GM19351 (cell line): ENCODE measurements at regions not wholly inside any gene's neighbourhood (a gene's known extent, or its start where the extent isn't known, plus 50 kb on each side); places are given as distances from the start of the nearest gene placed in this dataset.
A peak's percentile ranks its signal among the peaks of the same experiment; 100 is the strongest.

Experiments used
- ATAC-seq: cut with Tn5 transposase; IDR thresholded peaks from one replicate; pipeline ENCODE4 v1.9.1; 2021; ENCODE audit warnings: mild to moderate bottlenecking, moderate library complexity; ENCODE audit not compliant: unreplicated experiment

DNA sequence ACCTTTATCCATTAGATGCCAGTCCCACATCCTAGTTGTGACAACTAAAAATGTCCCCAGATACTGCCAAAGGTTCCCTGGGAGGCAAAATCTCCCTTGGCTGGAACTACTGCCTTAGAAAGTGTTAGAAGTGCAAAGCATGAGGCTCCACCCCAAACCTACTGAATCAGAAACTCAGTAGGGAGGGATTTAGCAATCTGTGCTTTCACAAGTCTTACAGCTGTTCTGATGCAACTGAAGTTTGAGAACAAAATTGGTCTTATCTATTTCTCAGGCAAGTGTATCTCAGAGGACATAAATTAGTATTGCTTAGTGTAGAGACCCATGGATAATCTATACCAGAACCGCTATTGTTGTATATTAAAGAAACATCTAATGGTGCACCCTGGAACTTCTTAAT is 70.2 kb downstream of the CLDN1 start:
- ATAC-seq = no peak

DNA sequence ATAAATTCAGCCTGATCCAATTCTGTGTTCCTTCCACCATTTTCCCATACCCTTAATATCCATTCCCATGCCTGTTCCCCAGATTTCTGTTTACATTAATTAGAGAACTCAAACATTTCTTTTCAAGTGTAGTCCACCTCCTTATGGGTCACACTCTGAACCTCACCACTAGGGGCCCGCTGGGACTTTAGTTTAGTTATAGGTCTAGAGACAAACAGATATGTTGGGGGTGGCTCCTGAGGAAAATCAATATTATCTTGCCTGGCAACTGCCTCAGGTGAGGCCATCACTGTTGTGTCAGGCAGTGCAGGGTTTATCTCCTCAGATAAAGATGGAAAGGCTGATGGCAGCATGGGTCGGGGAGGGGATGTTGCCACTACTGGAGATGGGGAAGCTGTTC is 72.8 kb downstream of the CLDN1 start:
- ATAC-seq = no peak

DNA sequence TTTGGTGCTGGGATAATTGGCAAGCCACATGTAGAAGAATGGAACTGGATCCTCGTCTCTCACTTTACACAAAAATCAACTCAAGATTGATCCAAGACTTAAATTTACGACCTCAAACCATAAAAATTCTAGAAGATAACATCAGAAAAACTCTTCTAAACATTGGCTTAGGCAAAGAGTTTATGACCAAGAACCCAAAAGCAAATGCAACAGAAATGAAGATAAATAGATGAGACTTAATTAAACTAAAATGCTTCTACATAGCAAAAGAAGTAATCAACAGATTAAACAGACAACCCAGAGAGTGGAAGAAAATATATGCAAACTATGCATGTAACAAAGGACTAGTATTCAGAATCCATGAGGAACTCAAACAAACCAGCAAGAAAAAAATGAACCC is 80.1 kb downstream of the CLDN1 start:
- no peak for ATAC-seq

DNA sequence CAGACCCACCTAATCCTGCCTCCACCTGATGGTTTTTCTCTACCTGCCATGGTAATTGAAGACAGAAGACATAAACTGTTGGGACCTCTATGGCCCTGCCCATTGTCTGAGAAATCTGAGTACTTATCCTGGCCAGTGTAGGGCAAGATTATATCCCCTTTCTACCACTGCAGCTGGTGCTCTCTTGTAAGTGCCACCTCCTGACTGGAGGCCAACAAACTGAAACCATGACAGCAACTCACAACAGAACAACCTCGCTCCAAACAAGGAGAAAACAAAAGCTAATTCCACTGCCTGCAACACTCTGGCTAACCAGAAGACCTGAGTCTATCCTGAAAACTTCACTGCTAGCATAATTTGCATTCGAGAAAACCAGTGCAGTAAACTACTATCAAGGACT is 82.9 kb downstream of the CLDN1 start:
- no peak for ATAC-seq

DNA sequence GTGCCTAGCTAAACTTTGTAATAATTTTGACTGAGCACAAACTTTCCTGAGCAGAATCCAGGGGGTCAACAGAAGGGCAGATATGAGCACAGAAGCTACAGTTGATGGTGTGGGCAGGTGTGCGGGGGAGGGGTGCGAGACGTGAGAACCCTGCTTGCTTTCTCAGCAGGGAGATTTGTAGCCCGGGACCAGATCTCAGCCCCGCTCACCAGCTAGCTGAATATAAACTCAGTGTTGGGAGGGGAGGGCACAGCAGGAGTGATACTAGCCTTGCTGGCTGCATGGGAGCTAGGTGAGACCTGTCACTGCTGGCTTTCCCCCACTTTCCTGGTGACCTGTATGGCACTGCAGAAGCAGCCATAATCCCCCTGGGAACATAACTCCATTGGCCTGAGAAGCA is 83.4 kb downstream of the CLDN1 start:
- no peak for ATAC-seq

DNA sequence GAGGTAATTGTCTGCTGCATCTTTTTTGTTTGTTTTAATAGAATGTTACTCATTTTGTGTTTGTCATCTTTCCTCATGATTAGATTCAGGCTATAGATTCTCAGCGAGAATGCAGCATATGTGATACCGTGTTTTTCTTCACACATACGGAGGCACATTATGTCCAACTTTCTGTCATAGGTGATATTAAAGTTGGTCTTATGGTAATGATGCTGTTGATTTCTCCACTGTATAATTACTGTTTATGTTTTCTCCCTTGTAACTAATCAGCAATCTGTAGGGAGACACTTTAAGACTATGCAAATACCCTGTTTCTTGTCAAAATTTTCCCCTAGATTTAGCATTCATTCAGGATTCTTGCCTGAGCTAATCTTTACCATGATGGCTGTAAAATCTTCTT is 87.6 kb downstream of the CLDN1 start:
- ATAC-seq = no peak

DNA sequence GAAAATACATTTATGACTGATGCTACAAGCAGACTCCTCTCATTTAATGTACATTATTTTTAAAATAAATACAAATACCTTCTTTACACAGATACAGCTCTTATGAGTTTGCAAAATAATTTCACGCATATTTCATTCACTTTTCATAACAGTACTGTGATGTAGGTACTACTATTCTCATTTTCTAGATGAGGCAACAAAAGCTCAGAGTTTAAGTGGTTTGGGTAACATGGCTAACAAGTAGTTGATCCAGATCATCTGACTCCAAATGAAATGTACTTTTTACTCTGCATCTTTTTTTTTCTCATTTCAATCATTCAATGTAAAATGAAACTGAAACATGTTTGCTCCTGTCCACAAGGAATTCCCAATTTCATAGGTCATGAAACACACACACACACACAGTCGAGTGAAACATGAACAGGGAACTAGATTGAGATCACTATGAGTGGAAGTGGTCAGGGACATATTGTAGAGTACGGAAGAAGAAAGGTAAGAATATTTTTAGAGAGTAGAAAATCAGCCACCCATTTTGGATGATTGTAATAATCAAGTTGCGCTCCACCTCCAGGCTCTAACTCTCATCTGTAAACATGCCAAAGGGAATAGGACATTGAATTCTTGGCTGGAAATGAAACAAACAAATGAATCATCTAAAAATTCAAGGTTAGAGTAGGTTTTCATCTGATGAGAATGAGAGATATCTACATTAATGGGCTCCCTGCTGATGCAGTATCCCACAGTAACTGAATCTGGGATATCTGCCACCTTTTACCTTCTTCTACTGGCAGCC is 92.4 kb downstream of the CLDN1 start:
- ATAC-seq = peak; percentile 52

DNA sequence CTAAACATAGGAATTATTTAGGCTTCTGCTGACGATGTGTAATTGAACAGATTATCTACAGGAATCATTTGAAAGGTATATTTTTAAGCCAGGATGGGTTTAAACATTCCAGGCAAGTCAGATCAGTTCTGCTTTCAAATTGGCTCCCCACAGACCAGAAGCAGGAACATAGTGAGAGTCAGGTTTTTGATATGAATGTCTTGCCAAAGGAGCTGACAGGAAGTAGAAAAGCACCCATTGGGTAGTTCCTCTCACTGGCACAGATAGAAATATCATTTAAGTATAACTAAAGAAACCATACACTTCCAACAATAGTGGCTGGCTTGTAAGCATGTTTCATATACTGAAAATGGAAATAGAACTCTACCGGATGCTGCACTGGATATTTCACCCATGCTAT is 95.2 kb downstream of the CLDN1 start:
- no peak for ATAC-seq

DNA sequence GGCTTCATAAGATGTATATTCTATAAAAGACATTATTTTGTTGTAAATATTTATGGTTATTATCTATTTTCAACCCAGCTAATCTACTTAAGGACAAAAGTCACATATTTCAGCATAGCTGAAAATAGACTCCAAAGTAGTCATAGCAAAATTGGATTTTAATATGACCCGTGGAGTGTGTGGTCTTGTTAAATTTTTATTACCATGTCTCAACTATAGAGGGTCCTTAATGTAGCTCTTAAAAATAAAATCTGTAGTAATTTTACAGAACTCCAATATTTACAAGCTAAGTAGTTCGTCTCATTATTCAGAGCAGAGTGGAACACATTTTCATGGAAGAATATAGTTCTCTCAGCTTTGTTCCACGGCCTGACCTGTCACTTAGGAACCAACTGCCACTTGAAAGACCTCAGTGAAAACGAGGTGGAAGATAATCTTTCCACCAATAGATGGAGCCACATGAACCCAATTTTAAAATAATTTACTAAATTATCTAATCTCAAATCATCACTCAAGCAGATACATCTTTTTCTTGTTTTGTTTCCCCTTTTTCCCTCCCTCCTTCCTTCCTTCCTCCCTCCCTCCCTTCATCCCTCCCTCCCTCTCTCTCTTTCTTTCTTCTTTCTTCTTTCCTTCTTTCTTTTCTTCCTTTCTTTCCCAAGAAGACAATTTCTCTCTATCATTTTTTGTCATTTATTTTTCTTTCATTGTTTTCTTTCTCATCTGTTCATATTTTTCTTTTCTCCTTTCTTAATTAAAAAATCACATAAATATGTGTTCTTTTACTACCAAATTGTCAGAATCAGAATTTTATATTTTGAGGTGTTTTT is 97.2 kb downstream of the CLDN1 start:
- peak; percentile 47 for ATAC-seq

DNA sequence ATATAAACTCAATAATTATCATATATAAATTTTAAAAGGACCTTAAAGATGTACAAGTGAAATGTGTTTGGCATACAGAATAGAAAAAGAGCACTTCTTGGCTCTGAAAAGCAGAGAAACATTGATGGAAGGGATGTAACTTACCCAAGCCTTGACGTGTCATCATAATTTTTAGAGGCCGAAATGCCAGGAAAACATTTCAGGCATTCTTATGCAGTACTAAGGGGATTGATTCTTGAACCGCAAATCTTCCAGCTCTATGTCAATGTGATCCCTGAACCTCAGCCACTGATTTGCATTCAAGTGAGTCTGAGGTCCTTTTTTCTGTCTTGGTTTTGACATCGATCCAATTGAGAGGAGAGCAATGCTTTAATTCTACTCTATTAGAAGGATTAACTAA is 97.8 kb downstream of the CLDN1 start:
- ATAC-seq = no peak

DNA sequence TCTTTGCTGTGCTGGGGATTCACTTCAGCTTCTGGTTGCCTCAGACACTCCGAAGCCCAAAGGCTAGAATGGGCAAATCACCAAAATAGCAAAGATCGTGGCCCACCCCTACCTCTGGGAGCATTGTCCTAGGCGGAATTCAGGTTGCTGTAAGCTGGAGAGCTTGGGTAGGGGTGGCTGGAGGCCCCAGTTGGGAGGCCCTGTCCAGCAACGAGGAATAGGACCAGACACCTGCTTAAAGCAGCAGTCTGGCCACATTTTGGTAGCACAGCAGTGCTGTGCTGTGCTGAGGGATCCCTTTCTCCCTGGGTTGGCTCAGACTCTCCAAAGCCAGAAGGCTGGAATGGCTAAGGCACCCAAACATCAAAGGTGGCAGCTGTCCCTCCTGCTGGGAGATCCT is 99.3 kb downstream of the CLDN1 start:
- no peak for ATAC-seq

DNA sequence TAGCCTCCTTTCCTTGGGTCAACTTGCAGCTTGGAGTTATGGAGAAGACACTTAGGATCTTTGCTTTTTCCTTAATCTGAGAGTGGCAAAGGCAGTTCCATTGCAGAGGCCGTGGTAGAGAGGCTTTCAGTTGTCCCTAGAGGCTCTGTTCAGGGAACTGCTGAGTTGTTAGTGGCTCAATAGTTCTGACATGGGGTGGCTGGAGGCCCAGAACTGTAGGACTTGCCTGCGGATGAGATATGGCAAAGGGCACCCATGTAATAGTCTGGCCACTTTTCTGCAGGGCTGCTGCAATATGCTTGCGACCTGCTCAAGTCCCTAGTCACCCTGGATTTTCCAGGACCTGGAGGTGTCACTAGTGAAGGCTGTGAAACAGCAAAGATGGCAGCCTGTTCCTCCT is 99.9 kb downstream of the CLDN1 start:
- no peak for ATAC-seq

DNA sequence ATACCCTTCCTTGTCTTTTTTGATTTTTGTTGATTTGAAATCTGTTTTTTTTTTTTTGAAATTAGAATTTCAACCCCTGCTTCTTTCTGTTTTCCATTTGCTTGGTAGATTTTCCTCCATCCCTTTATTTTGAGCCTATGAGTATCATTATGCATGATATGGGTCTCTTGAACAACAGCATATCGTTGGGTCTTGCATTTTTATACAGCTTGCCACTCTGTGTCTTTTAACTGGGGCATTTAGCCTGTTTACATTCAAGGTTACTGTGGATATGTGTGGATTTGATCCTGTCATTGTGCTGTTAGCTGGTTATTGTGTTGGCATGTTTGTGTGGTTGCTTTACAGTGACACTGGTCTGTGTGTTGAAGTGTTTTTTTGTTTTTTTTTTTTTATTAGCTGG is 99.7 kb upstream of the P3H2 start:
- ATAC-seq = no peak

DNA sequence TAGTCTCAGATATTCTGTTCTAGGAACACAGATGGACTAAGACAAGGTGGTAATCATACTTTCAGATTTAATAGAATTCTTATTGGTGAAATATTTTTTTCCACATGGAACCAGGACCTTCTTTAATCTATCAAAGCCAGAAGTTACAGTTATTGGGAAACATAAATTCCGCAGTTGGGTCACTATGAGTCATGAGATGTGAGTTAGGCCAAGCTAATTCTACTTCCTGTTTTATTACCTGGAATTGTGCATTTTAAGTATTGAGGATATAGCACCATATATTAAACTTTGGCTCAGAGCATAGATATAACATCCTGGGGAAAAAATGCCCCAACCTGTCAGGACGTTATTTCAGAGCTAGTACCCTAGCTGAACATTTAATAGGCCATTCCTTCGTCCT is 96.4 kb upstream of the P3H2 start:
- no peak for ATAC-seq

DNA sequence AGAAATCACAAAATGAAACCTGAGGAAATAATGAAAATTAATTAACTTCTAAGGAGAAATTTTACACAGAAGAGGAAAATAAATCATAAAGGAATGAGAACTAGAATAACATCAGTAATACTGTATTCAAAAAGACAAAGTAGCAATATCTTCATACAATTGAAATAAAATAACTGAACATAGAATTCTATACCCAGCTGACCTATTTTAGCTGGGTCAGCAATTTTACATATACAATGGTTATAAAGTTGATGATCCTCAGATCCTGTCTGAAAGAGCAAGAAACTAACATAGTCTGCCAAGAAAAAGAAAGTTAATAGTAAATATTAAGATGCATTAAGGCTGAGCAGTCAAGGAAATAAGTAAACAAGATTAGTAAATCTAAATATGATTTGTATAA is 93.0 kb upstream of the P3H2 start:
- no peak for ATAC-seq

DNA sequence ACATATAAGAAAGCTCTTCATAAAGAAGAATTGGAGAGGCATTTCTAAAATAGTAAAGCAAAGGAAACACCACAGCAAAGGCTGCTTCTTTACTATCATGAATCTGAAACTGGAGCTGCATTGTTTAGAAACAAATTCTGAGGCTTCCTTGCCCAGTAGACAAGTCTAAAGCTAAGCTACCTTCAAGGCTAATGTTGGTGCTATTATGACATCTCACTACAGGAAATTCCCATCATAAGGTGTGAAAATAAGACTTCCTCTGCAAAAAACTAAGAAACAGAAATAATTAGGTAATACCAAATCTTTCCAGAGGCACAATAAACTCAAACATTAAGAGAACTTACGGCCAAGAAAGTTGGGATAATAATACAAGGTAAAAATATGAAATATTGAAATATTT is 89.9 kb upstream of the P3H2 start:
- ATAC-seq = no peak

DNA sequence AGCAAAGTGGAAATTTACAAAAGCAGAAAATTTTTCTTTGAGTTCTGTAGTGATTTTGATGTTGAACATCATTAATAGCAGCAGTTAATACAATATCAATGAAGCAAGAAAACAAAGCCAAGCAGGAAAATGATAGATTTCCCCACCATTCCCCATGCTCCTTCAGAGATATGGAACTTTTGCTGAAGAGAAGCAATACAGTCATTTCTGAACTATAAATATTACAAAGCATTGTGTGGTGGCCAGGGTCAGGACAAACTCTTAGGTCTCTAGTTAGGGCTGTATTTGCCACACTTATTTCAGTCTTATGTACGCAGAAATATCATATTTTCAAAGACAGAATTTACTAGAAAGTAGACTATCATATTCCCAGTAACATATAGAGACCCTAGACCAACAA is 88.8 kb upstream of the P3H2 start:
- peak; percentile 24 for ATAC-seq

DNA sequence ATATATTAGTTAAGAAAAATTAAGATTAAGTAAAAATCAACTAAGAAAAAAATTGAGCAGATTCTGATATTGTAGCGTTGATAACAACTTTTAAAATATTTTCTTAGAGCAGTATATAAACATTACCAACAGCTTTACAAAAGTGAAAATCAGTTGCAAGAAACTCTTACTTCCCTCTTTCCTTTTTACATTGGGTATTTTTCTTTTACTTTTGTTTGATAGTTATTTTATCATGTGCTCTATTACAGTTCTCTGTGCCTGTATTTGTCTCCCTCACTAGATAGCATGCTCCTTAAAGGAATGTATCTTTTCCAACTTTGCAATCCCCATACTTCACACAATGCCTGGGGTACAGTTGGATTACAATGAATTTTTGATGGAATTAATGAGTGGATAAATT is 87.5 kb upstream of the P3H2 start:
- no peak for ATAC-seq

DNA sequence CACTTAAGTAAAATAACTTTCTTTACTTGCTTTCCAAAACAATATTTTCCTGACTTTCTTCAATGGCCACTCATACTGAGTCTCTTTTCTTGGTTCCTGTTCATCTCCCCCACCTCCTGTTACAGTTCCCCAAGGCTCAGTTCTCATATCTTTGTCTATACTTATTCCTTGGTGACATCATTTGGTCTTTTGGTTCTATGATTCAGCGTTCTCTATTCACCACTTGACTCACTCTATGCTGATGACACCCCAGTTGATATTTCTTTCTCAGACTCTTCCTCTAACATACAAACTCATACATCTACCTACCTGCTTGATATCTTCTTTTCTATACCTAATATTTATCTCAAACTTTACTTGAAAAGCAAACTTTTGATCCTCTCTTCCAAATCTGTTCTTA is 85.0 kb upstream of the P3H2 start:
- peak; percentile 80 for ATAC-seq

DNA sequence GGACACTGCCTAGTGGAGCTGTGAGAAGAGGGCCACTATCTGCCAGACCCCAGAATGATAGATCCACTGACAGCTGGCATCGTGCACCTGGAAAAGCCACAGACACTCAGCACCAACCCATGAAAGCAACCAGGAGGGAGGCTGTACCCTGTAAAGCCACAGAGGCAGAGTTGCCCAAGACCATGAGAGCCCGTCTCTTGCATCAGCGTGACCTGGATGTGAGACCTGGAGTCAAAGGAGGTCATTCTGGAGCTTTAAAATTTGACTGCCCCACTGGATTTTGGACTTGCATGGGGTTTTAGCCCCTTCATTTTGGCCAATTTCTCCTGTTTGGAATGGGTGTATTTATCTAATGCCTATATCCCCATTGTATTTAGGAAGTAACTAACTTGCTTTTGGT is 83.5 kb upstream of the P3H2 start:
- no peak for ATAC-seq

DNA sequence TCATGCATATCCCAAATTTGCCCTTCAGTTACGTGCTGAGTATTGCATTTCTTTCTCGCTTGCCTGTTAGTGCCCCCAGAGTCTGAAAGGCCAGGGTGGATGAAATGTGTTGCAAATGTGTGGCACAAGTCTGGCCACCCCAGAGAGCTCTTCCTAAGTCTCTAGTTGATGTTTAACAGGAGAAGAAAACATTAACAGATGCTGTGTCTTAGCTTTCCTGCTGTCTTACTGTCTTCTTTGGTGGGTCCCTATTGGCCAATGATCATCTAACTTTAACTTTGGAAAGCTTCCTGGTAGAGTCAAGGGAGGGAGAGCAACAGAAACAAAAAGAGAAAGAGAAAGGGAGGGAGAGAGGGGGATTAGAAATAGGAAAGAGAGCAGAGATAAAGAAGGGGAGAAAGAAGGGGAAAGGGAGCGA is 76.7 kb upstream of the P3H2 start:
- no peak for ATAC-seq

DNA sequence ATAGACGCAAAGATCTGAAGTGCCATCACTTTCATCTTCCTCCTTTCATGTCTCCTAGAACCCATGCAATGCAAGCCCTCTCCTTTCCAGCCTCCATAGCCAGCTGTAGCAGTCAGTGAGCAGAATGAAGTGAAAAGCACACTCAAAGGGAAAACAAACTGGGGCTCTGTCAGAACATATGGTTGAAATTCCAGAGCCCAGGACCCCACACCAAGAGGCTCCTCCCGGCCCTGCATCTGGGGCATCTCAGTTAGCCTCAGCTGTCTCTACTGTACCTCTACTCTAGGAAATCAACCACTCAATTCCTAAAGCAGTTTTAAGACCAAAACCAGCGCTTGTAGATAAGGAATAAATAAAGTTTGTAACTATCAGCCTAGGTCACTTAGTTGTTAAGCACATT is 73.8 kb upstream of the P3H2 start:
- ATAC-seq = no peak
